Immature natural killer cell (primary cell): ENCODE measurements at regions not wholly inside any gene's neighbourhood (a gene's known extent, or its start where the extent isn't known, plus 50 kb on each side); places are given as distances from the start of the nearest gene placed in this dataset.
A peak's percentile ranks its signal among the peaks of the same experiment; 100 is the strongest.
"Not testable (repeated sequence)": the region's sequence is repeated elsewhere in the genome, so short reads cannot be mapped to it uniquely, and the experiment has no call there.

ENCODE experiments used
- DNase-seq, 3 donors: peaks; one replicate each; pipeline ENCODE4 v3.0.0; 2022; ENCODE audit warnings: mixed read lengths in 1 of 3
- H3K27ac Mint-ChIP-seq, 6 donors: one replicate each; pipeline ENCODE4 v1.8.0; 2020; ENCODE audit warnings: mixed read lengths in 6 of 6, mild to moderate bottlenecking in 5 of 6, inconsistent platforms in 4 of 6, moderate library complexity in 3 of 6
- H3K27me3 Mint-ChIP-seq, 3 donors: one replicate each; pipeline ENCODE4 v1.8.0; 2020 to 2021; ENCODE audit warnings: low read depth in 3 of 3, mild to moderate bottlenecking in 3 of 3, mixed read lengths in 3 of 3, moderate library complexity in 3 of 3, inconsistent platforms in 1 of 3
- H3K36me3 Mint-ChIP-seq, 3 donors: one replicate each; pipeline ENCODE4 v1.8.0; 2020; ENCODE audit warnings: mixed read lengths in 3 of 3, inconsistent platforms in 2 of 3, mild to moderate bottlenecking in 2 of 3
- H3K4me1 Mint-ChIP-seq, 2 donors: one replicate each; pipeline ENCODE4 v1.8.0; 2020; ENCODE audit warnings: inconsistent platforms in 2 of 2, mild to moderate bottlenecking in 2 of 2, mixed read lengths in 2 of 2, moderate library complexity in 1 of 2
- H3K4me3 Mint-ChIP-seq, 5 donors: one replicate each; pipeline ENCODE4 v1.8.0; 2020; ENCODE audit warnings: mild to moderate bottlenecking in 5 of 5, mixed read lengths in 5 of 5, inconsistent platforms in 3 of 5, moderate library complexity in 3 of 5
- H3K9me3 Mint-ChIP-seq, 6 donors: one replicate each; pipeline ENCODE4 v1.8.0; 2020; ENCODE audit warnings: mild to moderate bottlenecking in 6 of 6, mixed read lengths in 6 of 6, inconsistent platforms in 4 of 6, moderate library complexity in 3 of 6

DNA sequence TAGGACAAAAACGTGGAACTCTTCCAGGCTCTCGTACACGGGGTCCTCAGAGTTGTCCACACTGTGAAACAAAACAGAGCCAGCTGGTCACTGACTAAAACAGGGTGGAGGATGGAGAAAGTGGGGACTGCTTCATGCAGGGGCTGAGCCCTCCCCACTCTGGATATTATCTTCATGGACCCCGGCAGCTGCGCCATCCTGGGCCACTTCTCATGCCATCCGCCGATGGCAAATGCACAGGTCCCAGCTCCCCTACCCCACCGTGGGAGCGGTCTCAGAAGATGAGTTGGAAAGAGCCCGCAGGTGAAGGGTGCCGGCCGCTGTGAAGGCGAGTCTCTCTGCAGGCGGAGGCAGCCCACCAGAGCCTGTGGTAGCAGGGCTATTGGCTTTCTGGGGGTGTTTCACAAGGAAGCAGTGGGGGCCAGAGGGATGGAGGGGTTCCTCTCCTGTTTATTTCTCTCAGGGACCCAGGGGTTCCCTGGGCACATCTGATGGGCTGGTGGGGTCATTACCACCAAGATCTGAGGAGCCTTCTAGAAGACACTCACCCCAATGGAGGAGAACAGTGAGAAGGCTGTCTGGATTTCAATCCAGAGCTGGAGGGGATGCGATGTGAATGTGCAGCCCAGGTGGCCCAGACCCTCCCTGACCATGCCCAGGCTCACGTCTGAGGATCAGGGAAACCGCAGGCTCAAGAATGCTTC, 177.3 kb downstream of the KLF13 start:
- DNase-seq, result no peak
- Mint-ChIP-seq H3K4me3 (no peak overlapping the region), H3K27me3 (peaks cover 3 to 5% (median 4%) of the 10 kb centered on the region in 3 donors), H3K36me3 (no peaks in the 10 kb centered on the region), H3K4me1 (peaks cover 0 to 3% of the 10 kb centered on the region in 2 donors), H3K9me3 (peaks cover 0 to 2% (median under 1%) of the 10 kb centered on the region in 6 donors), H3K27ac (no peak overlapping the region)

DNA sequence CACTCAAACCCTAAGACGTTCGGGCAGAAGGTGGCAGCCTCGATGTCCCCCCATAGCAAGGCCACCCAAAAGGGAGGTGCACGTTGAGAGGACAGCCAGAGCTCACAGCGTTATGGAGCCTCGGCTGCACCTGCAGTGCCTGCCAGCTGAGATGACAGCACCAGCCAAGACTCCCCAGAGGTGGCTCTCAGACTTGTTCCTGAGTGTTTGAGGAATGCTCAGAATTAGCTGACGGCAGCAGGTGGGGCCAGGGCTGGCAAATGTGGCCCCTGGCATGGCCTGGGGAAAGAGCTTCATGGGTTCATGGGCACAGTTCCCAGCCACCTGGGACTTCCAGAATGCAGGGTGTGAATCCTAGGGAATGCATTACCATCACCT, 177.8 kb downstream of the KLF13 start:
- Mint-ChIP-seq H3K9me3 (peaks cover 0 to 2% (median under 1%) of the 10 kb centered on the region in 6 donors), H3K4me3 (no peak overlapping the region), H3K4me1 (peaks cover 0 to 3% of the 10 kb centered on the region in 2 donors), H3K27me3 (peaks cover 3 to 4% (median 3%) of the 10 kb centered on the region in 3 donors), H3K27ac (no peak overlapping the region), H3K36me3 (no peaks in the 10 kb centered on the region)
- DNase-seq, result no peak

DNA sequence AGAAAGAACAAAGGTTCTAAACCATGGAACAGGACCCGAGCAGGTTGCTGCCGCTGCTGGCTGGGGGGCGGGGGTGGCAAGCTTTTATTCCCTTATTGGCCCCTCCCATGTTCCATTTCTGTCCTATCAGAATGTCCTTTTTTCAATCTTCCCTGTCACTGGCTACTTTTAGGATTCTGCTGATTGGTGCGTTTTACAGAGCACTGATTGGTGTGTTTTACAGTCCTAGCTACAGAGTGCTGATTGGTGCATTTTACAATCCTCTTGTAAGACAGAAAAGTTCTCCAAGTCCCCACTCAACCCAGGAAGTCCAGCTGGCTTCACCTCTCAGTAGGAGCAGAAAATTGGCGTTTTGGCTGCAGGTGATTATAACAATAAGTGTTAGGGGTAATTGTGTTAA, 180.9 kb downstream of the KLF13 start:
- H3K4me1 Mint-ChIP-seq, result peaks cover 10 to 12% of the 10 kb centered on the region in 2 donors
- not testable (repeated sequence) for H3K4me3 Mint-ChIP-seq, H3K9me3 Mint-ChIP-seq, H3K36me3 Mint-ChIP-seq, DNase-seq
- H3K27me3 Mint-ChIP-seq, result peaks cover 0 to 13% (median 6%) of the 10 kb centered on the region in 3 donors
- H3K27ac Mint-ChIP-seq, result peak overlapping the region in 1 of 6 donors; percentile 47

DNA sequence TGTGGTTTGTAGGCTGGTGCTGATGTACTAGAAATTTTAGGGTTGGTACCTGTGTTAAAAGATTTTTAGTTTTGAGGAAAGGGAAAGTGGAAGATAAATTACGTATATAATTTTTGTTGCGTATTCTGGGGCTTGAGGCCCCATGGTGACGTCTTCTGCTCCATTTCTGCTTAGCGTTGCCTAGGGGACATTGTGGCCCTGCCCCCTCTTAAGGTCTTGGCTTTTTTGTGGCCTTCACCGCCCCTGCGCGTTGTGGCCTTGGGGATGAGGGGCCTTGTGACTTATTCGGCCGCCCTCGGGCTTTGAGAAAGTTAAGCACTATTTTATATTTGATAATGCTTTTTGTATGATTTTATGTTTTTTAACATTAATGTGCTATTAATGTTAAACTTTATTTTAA, 182.0 kb downstream of the KLF13 start:
- peaks cover 0 to 14% (median 6%) of the 10 kb centered on the region in 3 donors for H3K27me3 Mint-ChIP-seq
- no peak overlapping the region for H3K27ac Mint-ChIP-seq
- H3K36me3 Mint-ChIP-seq, result no peaks in the 10 kb centered on the region
- no peak for DNase-seq
- H3K4me3 Mint-ChIP-seq, result no peak overlapping the region
- H3K9me3 Mint-ChIP-seq, result peaks cover 0 to 2% (median under 1%) of the 10 kb centered on the region in 6 donors
- H3K4me1 Mint-ChIP-seq, result peaks cover 12 to 17% of the 10 kb centered on the region in 2 donors

DNA sequence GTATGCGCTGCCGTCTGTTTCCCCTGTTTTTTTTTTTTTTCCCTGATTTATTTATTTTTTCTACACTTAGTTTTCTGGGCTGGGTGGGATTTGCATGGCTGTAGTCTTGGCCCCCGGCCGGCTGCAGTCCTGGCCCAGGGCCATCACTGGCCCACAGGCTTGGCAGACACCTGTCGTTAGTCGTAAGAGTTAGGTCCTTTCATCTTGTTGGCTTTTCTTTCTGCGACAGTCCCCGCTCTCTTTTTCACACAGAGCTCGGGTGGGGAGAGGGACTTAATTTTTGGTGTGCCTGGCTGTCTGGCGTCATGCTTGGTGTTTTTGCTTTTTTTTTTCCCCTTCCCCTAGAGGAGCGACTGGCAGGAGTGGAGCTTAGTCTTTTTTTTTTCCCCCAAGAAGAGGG, 183.4 kb downstream of the KLF13 start:
- Mint-ChIP-seq H3K4me1 (peaks cover 12 to 17% of the 10 kb centered on the region in 2 donors), H3K9me3 (peaks cover 0 to 2% (median under 1%) of the 10 kb centered on the region in 6 donors), H3K27ac (no peak overlapping the region), H3K36me3 (no peaks in the 10 kb centered on the region), H3K27me3 (peaks cover 2 to 15% (median 11%) of the 10 kb centered on the region in 3 donors), H3K4me3 (no peak overlapping the region)
- DNase-seq, result no peak

DNA sequence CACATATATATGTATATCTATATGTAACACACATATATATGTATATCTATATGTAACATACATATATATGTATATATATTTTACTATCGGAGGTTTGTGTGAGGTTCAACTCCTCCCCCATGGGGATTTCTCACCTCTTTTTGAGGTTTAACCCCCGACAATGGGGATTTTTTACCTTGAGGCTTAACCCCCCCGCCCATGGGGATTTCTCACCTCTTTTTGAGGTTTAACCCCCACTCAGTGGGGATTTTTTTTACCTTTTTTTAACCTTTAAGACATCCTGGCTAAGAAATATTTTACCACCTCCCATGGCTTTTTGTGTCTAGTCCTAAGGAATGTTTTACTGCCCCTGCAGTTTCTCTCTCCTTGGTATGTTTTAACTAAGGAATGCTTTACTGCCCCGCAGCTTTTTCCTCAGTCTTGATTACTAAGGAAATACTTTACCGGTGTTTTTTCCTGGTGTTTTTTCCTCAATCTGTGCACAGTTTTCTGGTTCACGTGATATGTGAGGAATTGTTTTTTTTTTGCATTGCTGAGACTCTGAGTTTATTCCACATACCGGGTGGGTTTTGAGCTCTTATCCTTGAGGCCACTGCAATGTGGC, 185.2 kb downstream of the KLF13 start:
- H3K27ac Mint-ChIP-seq, result no peak overlapping the region
- H3K4me3 Mint-ChIP-seq, result peak overlapping the region in 4 of 5 donors; percentile 50 to 64 (median 54)
- H3K27me3 Mint-ChIP-seq, result peaks cover 2 to 15% (median 13%) of the 10 kb centered on the region in 3 donors
- peak; percentile 51 to 58 (median 56) for DNase-seq
- peaks cover 0 to 2% (median under 1%) of the 10 kb centered on the region in 6 donors for H3K9me3 Mint-ChIP-seq
- no peaks in the 10 kb centered on the region for H3K36me3 Mint-ChIP-seq
- H3K4me1 Mint-ChIP-seq, result peaks cover 12 to 17% of the 10 kb centered on the region in 2 donors

DNA sequence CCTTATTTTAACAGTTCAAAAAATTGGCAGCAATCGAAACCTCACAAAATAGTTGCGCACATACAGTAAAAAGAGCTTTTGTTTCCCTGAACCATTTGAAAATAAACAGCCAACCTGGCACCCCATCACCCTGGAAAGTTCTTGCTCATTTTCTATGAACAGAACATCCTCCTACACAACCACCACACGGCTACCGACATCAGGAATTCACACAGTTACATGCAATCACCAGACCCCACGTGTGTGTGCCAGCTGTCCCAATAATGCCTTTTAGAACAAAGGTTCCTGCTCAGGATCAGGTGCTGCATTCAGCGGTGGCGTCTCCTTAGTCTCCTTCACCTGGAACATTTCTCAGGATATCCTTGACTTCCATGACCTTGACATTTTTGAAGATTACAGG, 186.5 kb downstream of the KLF13 start:
- Mint-ChIP-seq H3K9me3 (peaks cover 0 to 2% (median 0%) of the 10 kb centered on the region in 6 donors), H3K4me1 (peaks cover 12 to 14% of the 10 kb centered on the region in 2 donors), H3K27me3 (peaks cover 2 to 15% (median 11%) of the 10 kb centered on the region in 3 donors), H3K36me3 (no peaks in the 10 kb centered on the region), H3K4me3 (no peak overlapping the region), H3K27ac (no peak overlapping the region)
- DNase-seq, result no peak

DNA sequence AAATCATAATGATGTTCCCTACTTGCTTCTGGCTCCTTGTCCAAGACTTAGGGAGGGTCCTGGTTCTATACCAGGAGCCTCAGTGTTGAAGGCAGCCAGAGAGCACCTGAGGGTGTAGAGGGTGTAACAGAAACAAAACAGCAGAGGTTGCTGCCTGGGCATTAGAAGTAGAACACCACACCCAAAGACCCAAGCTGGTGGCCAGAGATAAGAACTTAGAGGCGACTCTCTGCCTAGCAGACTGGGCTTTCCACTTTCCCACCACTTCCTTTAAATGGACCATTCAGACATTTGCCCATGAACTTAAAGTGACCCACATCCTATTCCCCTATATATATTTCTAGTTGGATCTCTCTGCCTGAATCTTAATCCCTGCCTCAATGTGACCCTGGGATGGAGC, 189.8 kb downstream of the KLF13 start:
- no peak for DNase-seq
- Mint-ChIP-seq H3K4me3 (no peak overlapping the region), H3K4me1 (peaks cover 12 to 14% of the 10 kb centered on the region in 2 donors), H3K27ac (no peak overlapping the region), H3K27me3 (peaks cover 2 to 12% (median 11%) of the 10 kb centered on the region in 3 donors), H3K36me3 (no peaks in the 10 kb centered on the region), H3K9me3 (no peaks in the 10 kb centered on the region)

DNA sequence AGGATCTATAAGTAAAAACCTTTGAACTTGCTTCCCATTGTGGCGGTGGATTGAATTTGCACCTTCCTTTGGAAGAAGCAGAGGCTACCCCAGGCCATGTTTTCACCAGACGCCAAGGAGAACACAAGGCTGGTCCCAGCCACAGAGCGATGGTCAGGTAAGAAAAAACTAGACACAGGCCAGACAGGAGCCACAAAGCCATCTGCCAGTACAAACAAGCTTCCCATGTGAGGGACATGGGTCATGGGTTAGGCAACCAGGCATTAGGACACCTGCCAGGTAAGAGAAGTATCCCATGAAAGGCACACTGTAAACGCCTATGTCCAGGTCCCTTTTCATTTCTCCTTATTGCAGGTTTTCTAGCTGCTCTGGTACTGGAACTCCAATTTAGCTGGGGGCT, 190.2 kb downstream of the KLF13 start:
- no peak for DNase-seq
- Mint-ChIP-seq H3K4me3 (no peak overlapping the region), H3K9me3 (no peaks in the 10 kb centered on the region), H3K27me3 (peaks cover 2 to 12% (median 9%) of the 10 kb centered on the region in 3 donors), H3K4me1 (peaks cover 9 to 12% of the 10 kb centered on the region in 2 donors), H3K27ac (no peak overlapping the region), H3K36me3 (no peaks in the 10 kb centered on the region)

DNA sequence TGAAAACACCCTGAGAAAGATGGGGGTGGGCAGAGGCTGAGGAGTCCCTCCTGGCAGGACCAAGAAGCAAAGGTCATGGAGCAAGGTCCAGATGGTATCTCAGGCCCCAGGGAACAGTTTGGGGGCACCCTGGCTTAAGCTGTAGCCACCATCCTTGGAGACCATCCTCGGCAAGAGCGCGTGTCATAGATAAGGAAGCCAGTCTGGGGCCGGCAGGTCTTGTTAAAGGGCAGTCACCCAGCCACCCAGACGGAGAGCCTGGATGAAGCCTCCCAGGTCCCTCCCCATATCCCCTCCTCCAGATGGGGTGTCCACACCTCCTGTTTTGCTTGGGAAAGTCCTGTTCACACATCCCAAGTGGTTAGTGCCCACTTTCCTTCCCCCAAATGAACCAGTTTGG, 191.1 kb downstream of the KLF13 start:
- DNase-seq, result no peak
- Mint-ChIP-seq H3K4me3 (no peak overlapping the region), H3K4me1 (peaks cover under 1 to 5% of the 10 kb centered on the region in 2 donors), H3K27ac (no peak overlapping the region), H3K9me3 (no peaks in the 10 kb centered on the region), H3K27me3 (peaks cover 2 to 12% (median 7%) of the 10 kb centered on the region in 3 donors), H3K36me3 (no peaks in the 10 kb centered on the region)

DNA sequence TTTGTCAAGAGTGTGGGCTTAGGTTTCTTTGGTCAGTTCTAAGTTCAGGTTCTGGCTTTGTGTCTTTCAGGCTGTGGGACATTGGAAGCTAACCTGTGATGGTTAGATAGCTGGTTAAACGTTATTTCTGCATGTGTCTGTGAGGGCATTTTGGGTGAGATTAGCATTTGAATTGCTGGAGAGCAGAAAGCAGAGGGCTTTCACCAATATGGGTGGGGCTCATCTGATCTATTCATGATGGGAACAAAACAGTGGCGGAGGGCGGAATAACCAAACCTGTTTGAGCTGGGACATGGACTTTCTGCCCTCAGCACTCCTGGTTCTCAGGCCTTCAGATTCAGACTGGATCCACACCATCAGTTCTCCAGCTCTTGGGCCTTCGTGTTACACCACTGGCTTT, 195.4 kb downstream of the KLF13 start:
- no peaks in the 10 kb centered on the region for H3K9me3 Mint-ChIP-seq
- no peaks in the 10 kb centered on the region for H3K36me3 Mint-ChIP-seq
- no peak overlapping the region for H3K4me3 Mint-ChIP-seq
- no peak for DNase-seq
- no peaks in the 10 kb centered on the region for H3K4me1 Mint-ChIP-seq
- H3K27ac Mint-ChIP-seq, result no peak overlapping the region
- peaks cover 0 to 6% (median 2%) of the 10 kb centered on the region in 3 donors for H3K27me3 Mint-ChIP-seq

DNA sequence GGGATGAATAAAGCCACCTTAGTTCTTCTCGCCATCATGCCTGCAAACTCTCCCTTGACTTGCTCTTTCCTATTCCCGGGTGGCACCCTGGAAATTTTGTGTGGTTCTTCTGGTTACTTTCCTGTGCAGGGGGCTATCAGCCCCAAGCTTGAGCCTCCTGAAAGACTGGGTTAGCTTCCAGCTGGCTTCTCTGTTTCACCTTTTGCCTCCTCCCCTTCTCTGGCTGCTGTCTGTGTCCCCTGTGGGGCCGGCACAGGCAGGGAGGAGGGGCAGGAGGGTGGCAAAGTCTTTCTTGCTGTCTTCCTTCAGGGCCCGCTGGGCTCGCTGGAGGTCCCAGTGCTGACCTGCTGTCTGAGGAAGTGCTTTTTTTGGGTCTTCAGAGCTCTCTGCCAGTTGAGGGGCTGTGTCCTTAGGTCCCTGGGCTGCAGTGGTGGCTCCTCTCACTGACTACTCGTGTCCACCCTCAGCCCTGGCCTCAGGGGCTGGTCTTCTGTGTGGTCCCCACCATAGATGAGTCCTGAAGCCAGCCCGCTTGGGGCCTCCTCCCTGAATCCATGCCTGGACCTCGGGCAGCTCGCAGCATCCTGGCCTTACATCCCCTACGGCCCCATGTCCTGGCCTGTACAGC, 196.5 kb downstream of the KLF13 start:
- no peaks in the 10 kb centered on the region for H3K36me3 Mint-ChIP-seq
- no peak overlapping the region for H3K4me3 Mint-ChIP-seq
- no peak overlapping the region for H3K27ac Mint-ChIP-seq
- no peak for DNase-seq
- H3K27me3 Mint-ChIP-seq, result peaks cover 0 to 8% (median 6%) of the 10 kb centered on the region in 3 donors
- no peaks in the 10 kb centered on the region for H3K4me1 Mint-ChIP-seq
- no peaks in the 10 kb centered on the region for H3K9me3 Mint-ChIP-seq

DNA sequence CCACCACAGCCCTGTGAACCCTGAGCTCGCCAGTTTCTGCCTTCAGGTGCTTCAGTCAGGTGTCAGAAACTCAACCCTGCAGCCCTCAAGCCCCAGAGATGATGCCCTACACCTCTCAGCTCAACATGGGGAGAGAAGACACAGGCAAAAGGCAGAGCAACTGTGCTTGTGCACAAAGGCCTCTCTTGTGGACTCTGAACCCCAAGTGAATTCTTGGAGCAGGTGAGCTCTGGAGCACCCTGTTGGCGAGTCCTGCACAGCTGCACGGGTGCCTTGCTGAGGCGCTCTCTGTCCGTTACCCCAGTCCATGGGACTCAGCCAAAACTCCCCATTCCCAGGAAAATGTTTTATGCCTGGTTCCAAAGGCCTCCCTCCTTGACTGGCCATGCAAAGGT, 197.0 kb downstream of the KLF13 start:
- no peak overlapping the region for H3K27ac Mint-ChIP-seq
- H3K9me3 Mint-ChIP-seq, result no peaks in the 10 kb centered on the region
- peaks cover 0 to 8% (median 6%) of the 10 kb centered on the region in 3 donors for H3K27me3 Mint-ChIP-seq
- H3K4me3 Mint-ChIP-seq, result no peak overlapping the region
- no peak for DNase-seq
- no peaks in the 10 kb centered on the region for H3K4me1 Mint-ChIP-seq
- no peaks in the 10 kb centered on the region for H3K36me3 Mint-ChIP-seq

DNA sequence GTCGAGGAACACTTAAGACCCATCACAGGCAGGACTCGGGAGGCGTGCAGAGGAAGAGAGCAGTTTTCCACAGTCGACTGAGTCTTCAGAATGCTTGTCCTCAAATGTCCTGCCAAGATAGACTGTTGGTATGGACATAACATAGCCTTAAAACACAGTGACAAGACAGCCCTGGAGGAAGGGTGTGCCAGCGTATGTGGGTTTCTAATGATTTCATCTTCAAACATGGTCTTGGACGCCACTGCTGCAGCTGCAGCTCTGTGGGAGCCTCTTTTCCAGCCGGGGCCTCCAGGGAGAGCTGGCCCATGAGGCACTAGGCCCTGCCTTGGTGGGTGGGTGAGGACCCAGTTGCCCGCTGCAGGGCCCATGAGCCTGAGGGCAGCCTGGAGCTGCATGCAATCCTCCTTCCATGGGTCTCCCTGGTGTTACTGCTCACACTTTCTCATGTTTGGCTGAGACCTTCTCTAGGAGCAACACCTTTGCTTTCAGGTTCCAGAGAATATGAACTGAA, 198.6 kb downstream of the KLF13 start:
- Mint-ChIP-seq H3K4me1 (no peaks in the 10 kb centered on the region), H3K9me3 (no peaks in the 10 kb centered on the region), H3K36me3 (no peaks in the 10 kb centered on the region), H3K27me3 (peaks cover 0 to 9% (median 8%) of the 10 kb centered on the region in 3 donors), H3K27ac (no peak overlapping the region), H3K4me3 (no peak overlapping the region)
- DNase-seq, result no peak
